ENCODE measurements at regions not wholly inside any gene's neighbourhood (a gene's known extent, or its start where the extent isn't known, plus 50 kb on each side); places are given as distances from the start of the nearest gene placed in this dataset.

- Histone ChIP-seq H3K9me3 (no peaks in the 10 kb centered on the region), H3K4me1 (no peaks in the 10 kb centered on the region), H3K27me3 (ENCODE audit: low read depth) (no peaks in the 10 kb centered on the region), H3K4me3 (no peak overlapping the region), H3K36me3 (replicated peaks) (no peaks in the 10 kb centered on the region)
- in situ Hi-C loops (cut with MboI; ENCODE audit: low sequenced_read_pairs), result no loop called here
- DNase-seq (ENCODE audit: low spot score in 2 of 2), result no peak
Observed at GRCh38 chrX:147737690-147738089, 174.0 kb upstream of the FMR1 start.

- H3K36me3 ChIP-seq (replicated peaks), result no peaks in the 10 kb centered on the region
- H3K4me1 ChIP-seq, result no peaks in the 10 kb centered on the region
- in situ Hi-C loops (cut with MboI; ENCODE audit: low sequenced_read_pairs), result no loop called here
- H3K4me3 ChIP-seq, result no peak overlapping the region
- DNase-seq (ENCODE audit: low spot score in 2 of 2), result no peak
- H3K9me3 ChIP-seq, result no peaks in the 10 kb centered on the region
- no peaks in the 10 kb centered on the region for H3K27me3 ChIP-seq (ENCODE audit: low read depth)
Observed at GRCh38 chrX:147738265-147738664, 173.5 kb upstream of the FMR1 start.

GRCh38 chrX:147739196-147739595 is 172.5 kb upstream of the FMR1 start:
- Histone ChIP-seq H3K4me3 (no peak overlapping the region), H3K4me1 (no peaks in the 10 kb centered on the region), H3K9me3 (no peaks in the 10 kb centered on the region), H3K27me3 (ENCODE audit: low read depth) (no peaks in the 10 kb centered on the region), H3K36me3 (replicated peaks) (no peaks in the 10 kb centered on the region)
- no peak for DNase-seq (ENCODE audit: low spot score in 2 of 2)
- in situ Hi-C loops (cut with MboI; ENCODE audit: low sequenced_read_pairs), result no loop called here

- Histone ChIP-seq H3K9me3 (no peaks in the 10 kb centered on the region), H3K4me3 (no peak overlapping the region), H3K27me3 (ENCODE audit: low read depth) (no peaks in the 10 kb centered on the region), H3K36me3 (replicated peaks) (no peaks in the 10 kb centered on the region), H3K4me1 (no peaks in the 10 kb centered on the region)
- DNase-seq (ENCODE audit: low spot score in 2 of 2), result no peak
- in situ Hi-C loops (cut with MboI; ENCODE audit: low sequenced_read_pairs), result no loop called here
Observed at GRCh38 chrX:147741776-147742175, 169.9 kb upstream of the FMR1 start.

- DNase-seq (ENCODE audit: low spot score in 2 of 2), result no peak
- no peaks in the 10 kb centered on the region for H3K9me3 ChIP-seq
- in situ Hi-C loops (cut with MboI; ENCODE audit: low sequenced_read_pairs), result no loop called here
Observed at GRCh38 chrX:147749308-147749707, 162.4 kb upstream of the FMR1 start.

GRCh38 chrX:147757750-147758149 is 154.0 kb upstream of the FMR1 start:
- Histone ChIP-seq H3K36me3 (replicated peaks) (no peaks in the 10 kb centered on the region), H3K9me3 (no peaks in the 10 kb centered on the region), H3K4me3 (no peak overlapping the region), H3K4me1 (no peaks in the 10 kb centered on the region), H3K27me3 (ENCODE audit: low read depth) (no peaks in the 10 kb centered on the region)
- in situ Hi-C loops (cut with MboI; ENCODE audit: low sequenced_read_pairs), result no loop called here
- DNase-seq (ENCODE audit: low spot score in 2 of 2), result no peak

More at GRCh38 chrX:147749308-147749707, 162.4 kb upstream of the FMR1 start:
- no peaks in the 10 kb centered on the region for H3K4me1 ChIP-seq
- no peak overlapping the region for H3K4me3 ChIP-seq
- H3K36me3 ChIP-seq (replicated peaks), result no peaks in the 10 kb centered on the region
- H3K27me3 ChIP-seq (ENCODE audit: low read depth), result no peaks in the 10 kb centered on the region

GRCh38 chrX:147763131-147763530 is 148.6 kb upstream of the FMR1 start:
- in situ Hi-C loops (cut with MboI; ENCODE audit: low sequenced_read_pairs), result no loop called here

GRCh38 chrX:147764868-147765267 is 146.9 kb upstream of the FMR1 start:
- Histone ChIP-seq H3K36me3 (replicated peaks) (no peaks in the 10 kb centered on the region), H3K4me1 (no peaks in the 10 kb centered on the region), H3K9me3 (no peaks in the 10 kb centered on the region), H3K27me3 (ENCODE audit: low read depth) (no peaks in the 10 kb centered on the region), H3K4me3 (no peak overlapping the region)
- in situ Hi-C loops (cut with MboI; ENCODE audit: low sequenced_read_pairs), result no loop called here
- DNase-seq (ENCODE audit: low spot score in 2 of 2), result no peak

More at GRCh38 chrX:147763131-147763530, 148.6 kb upstream of the FMR1 start:
- Histone ChIP-seq H3K4me3 (no peak overlapping the region), H3K4me1 (no peaks in the 10 kb centered on the region), H3K9me3 (no peaks in the 10 kb centered on the region), H3K27me3 (ENCODE audit: low read depth) (no peaks in the 10 kb centered on the region), H3K36me3 (replicated peaks) (no peaks in the 10 kb centered on the region)
- DNase-seq (ENCODE audit: low spot score in 2 of 2), result no peak

- in situ Hi-C loops (cut with MboI; ENCODE audit: low sequenced_read_pairs), result no loop called here
- Histone ChIP-seq H3K9me3 (no peaks in the 10 kb centered on the region), H3K4me1 (no peaks in the 10 kb centered on the region), H3K36me3 (replicated peaks) (no peaks in the 10 kb centered on the region), H3K4me3 (no peak overlapping the region), H3K27me3 (ENCODE audit: low read depth) (no peaks in the 10 kb centered on the region)
- no peak for DNase-seq (ENCODE audit: low spot score in 2 of 2)
Observed at GRCh38 chrX:147770858-147771257, 140.9 kb upstream of the FMR1 start.

- DNase-seq (ENCODE audit: low spot score in 2 of 2), result no peak
- no peaks in the 10 kb centered on the region for H3K9me3 ChIP-seq
- in situ Hi-C loops (cut with MboI; ENCODE audit: low sequenced_read_pairs), result no loop called here
- no peak overlapping the region for H3K4me3 ChIP-seq
- H3K36me3 ChIP-seq (replicated peaks), result no peaks in the 10 kb centered on the region
- H3K4me1 ChIP-seq, result no peaks in the 10 kb centered on the region
- no peaks in the 10 kb centered on the region for H3K27me3 ChIP-seq (ENCODE audit: low read depth)
Observed at GRCh38 chrX:147776988-147777387, 134.7 kb upstream of the FMR1 start.

GRCh38 chrX:147779173-147779572 is 132.5 kb upstream of the FMR1 start:
- DNase-seq (ENCODE audit: low spot score in 2 of 2), result no peak
- H3K4me1 ChIP-seq, result no peaks in the 10 kb centered on the region
- H3K27me3 ChIP-seq (ENCODE audit: low read depth), result no peaks in the 10 kb centered on the region
- H3K4me3 ChIP-seq, result no peak overlapping the region
- H3K36me3 ChIP-seq (replicated peaks), result no peaks in the 10 kb centered on the region
- H3K9me3 ChIP-seq, result no peaks in the 10 kb centered on the region
- in situ Hi-C loops (cut with MboI; ENCODE audit: low sequenced_read_pairs), result no loop called here

GRCh38 chrX:147781844-147782243 is 129.9 kb upstream of the FMR1 start:
- Histone ChIP-seq H3K4me3 (no peak overlapping the region), H3K27me3 (ENCODE audit: low read depth) (no peaks in the 10 kb centered on the region), H3K4me1 (no peaks in the 10 kb centered on the region), H3K9me3 (no peaks in the 10 kb centered on the region), H3K36me3 (replicated peaks) (no peaks in the 10 kb centered on the region)
- DNase-seq (ENCODE audit: low spot score in 2 of 2), result no peak
- in situ Hi-C loops (cut with MboI; ENCODE audit: low sequenced_read_pairs), result no loop called here

GRCh38 chrX:147788641-147789350 is 122.9 kb upstream of the FMR1 start:
- in situ Hi-C loops (cut with MboI; ENCODE audit: low sequenced_read_pairs), result no loop called here
- no peak for DNase-seq (ENCODE audit: low spot score in 2 of 2)
- no peaks in the 10 kb centered on the region for H3K9me3 ChIP-seq
- no peaks in the 10 kb centered on the region for H3K27me3 ChIP-seq (ENCODE audit: low read depth)
- no peak overlapping the region for H3K4me3 ChIP-seq
- H3K4me1 ChIP-seq, result no peaks in the 10 kb centered on the region
- no peaks in the 10 kb centered on the region for H3K36me3 ChIP-seq (replicated peaks)

GRCh38 chrX:147800663-147801062 is 111.1 kb upstream of the FMR1 start:
- Histone ChIP-seq H3K36me3 (replicated peaks) (no peaks in the 10 kb centered on the region), H3K4me1 (no peaks in the 10 kb centered on the region), H3K9me3 (no peaks in the 10 kb centered on the region), H3K27me3 (ENCODE audit: low read depth) (no peaks in the 10 kb centered on the region), H3K4me3 (no peak overlapping the region)
- no peak for DNase-seq (ENCODE audit: low spot score in 2 of 2)
- in situ Hi-C loops (cut with MboI; ENCODE audit: low sequenced_read_pairs), result no loop called here

GRCh38 chrX:147803948-147804347 is 107.8 kb upstream of the FMR1 start:
- no peaks in the 10 kb centered on the region for H3K4me1 ChIP-seq
- peak; percentile 29 to 35 for DNase-seq (ENCODE audit: low spot score in 2 of 2)
- H3K9me3 ChIP-seq, result no peaks in the 10 kb centered on the region
- H3K4me3 ChIP-seq, result no peak overlapping the region
- in situ Hi-C loops (cut with MboI; ENCODE audit: low sequenced_read_pairs), result no loop called here
- no peaks in the 10 kb centered on the region for H3K36me3 ChIP-seq (replicated peaks)
- no peaks in the 10 kb centered on the region for H3K27me3 ChIP-seq (ENCODE audit: low read depth)

All from HAP-1 (cell line).